ENCODE measurements at regions not wholly inside any gene's neighbourhood (a gene's known extent, or its start where the extent isn't known, plus 50 kb on each side); places are given as distances from the start of the nearest gene placed in this dataset.

DNA sequence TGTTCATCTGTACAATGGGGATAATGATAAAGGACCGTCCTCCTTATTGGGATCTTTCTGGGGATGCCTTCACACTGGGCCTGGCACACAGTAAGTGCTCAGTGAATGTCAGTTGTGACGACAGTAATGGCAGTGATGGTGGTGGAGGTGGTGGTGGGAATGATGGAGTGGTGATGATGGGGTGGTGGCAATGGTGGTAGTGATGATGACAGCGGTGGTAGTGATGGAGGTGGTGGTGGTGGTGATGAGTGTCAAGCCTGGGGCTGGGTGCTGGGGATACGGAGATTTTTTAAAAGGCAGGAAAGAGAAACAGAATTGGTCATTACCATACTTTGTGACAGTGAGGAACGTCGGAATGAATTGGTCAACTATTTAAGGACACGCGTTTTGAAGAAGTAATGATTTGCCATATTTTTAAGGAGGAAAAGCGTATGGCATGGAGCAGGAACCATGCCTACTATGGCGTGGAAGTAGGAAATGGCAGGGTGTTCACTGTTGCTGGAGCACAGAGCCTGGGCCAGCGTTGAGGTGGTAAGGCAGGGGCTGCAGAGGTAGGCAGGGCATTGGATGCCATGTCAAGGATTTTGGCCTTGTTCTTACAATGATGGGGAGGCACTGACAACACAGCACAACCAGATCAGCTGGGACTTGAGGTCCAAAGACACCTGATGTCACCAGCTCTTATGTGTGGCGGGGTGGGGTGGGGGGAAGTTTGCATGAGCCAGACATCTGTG, 128.7 kb downstream of the ACTL8 start:
- Histone ChIP-seq H3K36me3 (no peaks in the 10 kb centered on the region), H3K9me3 (no peaks in the 10 kb centered on the region), H3K4me3 (ENCODE audit: low read depth, low read length) (no peak overlapping the region), H3K4me1 (no peaks in the 10 kb centered on the region), H3K27me3 (no peaks in the 10 kb centered on the region)
- DNase-seq, result no peak
- TF ChIP-seq CTCF (IDR thresholded peaks at IDR 0.05; ENCODE audit: low read depth, low read length), result no peak

- no peaks in the 10 kb centered on the region for H3K4me1 ChIP-seq
- no peaks in the 10 kb centered on the region for H3K27me3 ChIP-seq
- TF ChIP-seq CTCF (IDR thresholded peaks at IDR 0.05; ENCODE audit: low read depth, low read length), result no peak
- no peak for DNase-seq
- no peak overlapping the region for H3K4me3 ChIP-seq (ENCODE audit: low read depth, low read length)
- H3K9me3 ChIP-seq, result no peaks in the 10 kb centered on the region
- H3K36me3 ChIP-seq, result no peaks in the 10 kb centered on the region
Measured at GRCh38 chr1:17885663-17886320, 130.7 kb downstream of the ACTL8 start.

DNA sequence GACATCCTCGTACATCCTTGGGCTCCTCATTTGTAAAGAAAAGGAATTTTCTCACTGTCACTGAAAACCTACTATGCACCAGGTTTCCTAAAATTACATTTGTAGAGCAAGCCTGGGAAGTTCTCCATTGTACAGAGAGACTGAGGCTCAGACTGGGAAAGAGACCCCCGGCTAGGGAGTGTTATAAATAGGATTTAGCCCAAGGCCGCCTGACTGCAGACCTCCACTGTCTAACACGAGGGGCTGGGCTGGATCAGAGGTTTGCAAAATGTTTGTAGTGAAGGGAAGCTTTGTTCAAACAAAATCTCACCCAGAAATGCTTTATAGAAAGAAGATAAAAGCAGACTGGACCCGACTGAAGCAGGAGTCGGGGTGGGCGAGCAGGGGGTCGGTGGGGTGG, 131.3 kb downstream of the ACTL8 start:
- Histone ChIP-seq H3K27me3 (no peaks in the 10 kb centered on the region), H3K4me1 (no peaks in the 10 kb centered on the region), H3K4me3 (ENCODE audit: low read depth, low read length) (no peak overlapping the region), H3K36me3 (no peaks in the 10 kb centered on the region), H3K9me3 (no peaks in the 10 kb centered on the region)
- no peak for DNase-seq
- TF ChIP-seq CTCF (IDR thresholded peaks at IDR 0.05; ENCODE audit: low read depth, low read length), result no peak

- DNase-seq, result no peak
- H3K4me1 ChIP-seq, result no peaks in the 10 kb centered on the region
- H3K27me3 ChIP-seq, result no peaks in the 10 kb centered on the region
- H3K9me3 ChIP-seq, result no peaks in the 10 kb centered on the region
- H3K36me3 ChIP-seq, result no peaks in the 10 kb centered on the region
- TF ChIP-seq CTCF (IDR thresholded peaks at IDR 0.05; ENCODE audit: low read depth, low read length), result no peak
- no peak overlapping the region for H3K4me3 ChIP-seq (ENCODE audit: low read depth, low read length)
Measured at GRCh38 chr1:17886838-17887441, 131.8 kb downstream of the ACTL8 start.

DNA sequence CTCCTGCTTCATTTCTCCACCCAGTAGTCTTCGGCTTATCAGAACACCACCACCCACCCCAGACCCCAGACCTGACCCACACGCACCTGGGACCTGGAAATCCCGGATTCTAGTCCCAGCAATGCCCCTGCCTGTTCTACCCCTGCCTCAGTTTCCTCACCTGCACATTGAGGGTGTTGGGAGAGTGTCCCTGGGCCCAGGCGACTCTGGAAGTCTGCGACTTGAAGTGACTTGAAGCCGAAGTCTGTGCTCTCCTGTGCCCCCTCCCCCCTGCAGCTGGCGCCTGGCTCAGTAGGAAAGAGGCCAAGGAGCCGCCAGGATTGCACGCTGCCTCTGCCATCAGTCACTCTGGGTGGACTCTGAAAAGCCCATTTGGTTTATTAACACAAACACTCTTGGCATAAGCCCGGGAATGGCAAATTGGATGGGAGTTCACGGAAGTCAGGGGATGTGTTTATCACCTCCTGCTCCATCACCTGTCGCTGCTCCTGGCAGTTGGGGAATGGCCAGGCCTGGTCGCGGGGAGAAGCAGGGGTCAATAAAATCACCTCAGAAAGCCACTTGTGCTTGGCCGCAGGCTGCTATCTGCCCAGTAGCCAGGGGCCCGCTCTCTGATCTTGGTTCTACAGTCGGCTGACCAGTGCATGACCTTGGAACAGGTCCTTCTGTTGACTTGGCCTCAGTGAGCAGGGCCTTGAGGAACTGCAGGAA, 132.7 kb downstream of the ACTL8 start:
- TF ChIP-seq CTCF (IDR thresholded peaks at IDR 0.05; ENCODE audit: low read depth, low read length), result no peak
- DNase-seq, result no peak
- Histone ChIP-seq H3K4me3 (ENCODE audit: low read depth, low read length) (no peak overlapping the region), H3K27me3 (no peaks in the 10 kb centered on the region), H3K4me1 (no peaks in the 10 kb centered on the region), H3K36me3 (no peaks in the 10 kb centered on the region), H3K9me3 (no peaks in the 10 kb centered on the region)
